ENCODE measurements at regions not wholly inside any gene's neighbourhood (a gene's known extent, or its start where the extent isn't known, plus 50 kb on each side); places are given as distances from the start of the nearest gene placed in this dataset.

GRCh38 chr5:174831031-174831660 lies 106.8 kb downstream of the MSX2 start:
- no peak for DNase-seq (ENCODE audit: low read depth)
- no peak for TF ChIP-seq CTCF (IDR thresholded peaks at IDR 0.05; ENCODE audit: insufficient read depth, low read depth, low read length, missing control alignments)
- H3K4me3 ChIP-seq (ENCODE audit: low read depth, low read length) = no peak overlapping the region

DNA sequence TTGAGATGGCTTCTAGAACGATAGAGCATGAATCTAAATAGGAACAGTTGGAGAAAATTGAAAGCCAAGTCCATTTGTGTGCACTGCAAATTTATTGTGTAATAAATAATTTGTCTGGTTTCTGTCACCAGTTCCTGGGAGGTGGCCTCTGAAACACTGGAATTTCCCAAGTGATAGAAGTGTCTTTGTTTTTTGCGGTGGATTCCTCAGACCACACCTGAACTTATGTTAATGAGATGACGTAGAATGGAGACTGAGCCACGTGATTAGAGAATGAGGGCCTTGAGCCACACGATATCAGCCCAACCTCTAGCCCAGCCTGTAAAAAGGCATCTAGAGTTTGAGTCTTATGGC lies 105.1 kb downstream of the MSX2 start:
- no peak for DNase-seq (ENCODE audit: low read depth)
- no peak for TF ChIP-seq CTCF (IDR thresholded peaks at IDR 0.05; ENCODE audit: insufficient read depth, low read depth, low read length, missing control alignments)
- H3K4me3 ChIP-seq (ENCODE audit: low read depth, low read length) = no peak overlapping the region

DNA sequence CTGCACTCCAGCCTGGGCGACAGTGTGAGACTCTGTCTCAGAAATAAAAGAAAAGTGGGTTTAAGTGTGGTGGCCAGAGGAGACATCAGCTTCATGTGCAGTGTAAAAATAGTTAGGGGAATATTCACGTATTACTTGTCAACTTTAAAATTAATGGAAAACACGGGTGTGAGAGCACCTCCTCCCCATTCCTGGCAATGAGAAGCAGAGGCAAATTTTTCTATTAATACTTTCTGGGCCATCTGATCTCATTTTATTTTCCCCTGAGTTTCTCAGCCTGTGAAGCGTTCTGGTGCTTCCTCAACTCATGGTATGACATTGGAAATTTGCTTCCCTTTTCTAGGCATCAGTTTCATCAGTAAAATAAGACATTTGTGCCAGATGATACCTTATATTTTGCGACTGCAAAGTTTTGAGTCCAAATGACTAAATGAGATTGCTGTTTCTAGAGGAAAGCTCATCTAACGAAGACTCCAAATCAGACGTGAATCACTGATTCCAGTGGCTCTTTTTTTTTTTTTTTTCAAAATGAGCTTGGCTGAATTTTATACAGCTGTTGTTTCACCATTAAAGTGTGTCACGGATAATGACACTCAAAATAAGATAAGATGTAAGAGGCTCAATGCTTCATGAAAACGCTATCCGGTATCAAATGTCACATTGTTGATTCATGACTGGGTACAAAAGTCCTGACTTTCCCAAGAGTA lies 104.6 kb downstream of the MSX2 start:
- no peak overlapping the region for H3K4me3 ChIP-seq (ENCODE audit: low read depth, low read length)
- no peak for TF ChIP-seq CTCF (IDR thresholded peaks at IDR 0.05; ENCODE audit: insufficient read depth, low read depth, low read length, missing control alignments)
- DNase-seq (ENCODE audit: low read depth) = no peak

DNA sequence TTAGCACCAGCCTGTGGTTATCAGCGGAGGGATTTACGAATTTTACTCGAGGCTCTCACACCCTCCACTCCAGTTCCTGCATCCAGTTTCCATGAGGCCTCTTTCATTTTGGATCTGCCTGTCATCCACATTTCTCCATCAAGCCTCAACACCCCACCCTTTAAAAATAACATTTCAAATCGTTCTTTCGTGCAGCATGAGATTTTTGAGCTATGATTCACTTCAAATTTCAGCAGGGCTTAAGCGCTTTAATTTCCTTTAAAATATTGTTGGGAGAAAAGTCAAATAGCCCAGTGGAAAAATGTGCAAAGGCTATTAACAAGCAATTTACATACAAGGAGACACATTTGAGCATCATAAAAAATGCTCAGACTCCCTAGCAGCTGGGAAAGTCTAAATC lies 103.2 kb downstream of the MSX2 start:
- DNase-seq (ENCODE audit: low read depth) = no peak
- TF ChIP-seq CTCF (IDR thresholded peaks at IDR 0.05; ENCODE audit: insufficient read depth, low read depth, low read length, missing control alignments) = no peak

GRCh38 chr5:174825587-174825986 lies 101.2 kb downstream of the MSX2 start:
- H3K4me3 ChIP-seq (ENCODE audit: low read depth, low read length) = no peak overlapping the region
- no peak for DNase-seq (ENCODE audit: low read depth)
- TF ChIP-seq CTCF (IDR thresholded peaks at IDR 0.05; ENCODE audit: insufficient read depth, low read depth, low read length, missing control alignments) = no peak

More for the DNA sequence above, 103.2 kb downstream of the MSX2 start:
- H3K4me3 ChIP-seq (ENCODE audit: low read depth, low read length) = no peak overlapping the region

GRCh38 chr5:174818430-174818829 lies 94.0 kb downstream of the MSX2 start:
- no peak overlapping the region for H3K4me3 ChIP-seq (ENCODE audit: low read depth, low read length)
- no peak for TF ChIP-seq CTCF (IDR thresholded peaks at IDR 0.05; ENCODE audit: insufficient read depth, low read depth, low read length, missing control alignments)
- DNase-seq (ENCODE audit: low read depth) = no peak

DNA sequence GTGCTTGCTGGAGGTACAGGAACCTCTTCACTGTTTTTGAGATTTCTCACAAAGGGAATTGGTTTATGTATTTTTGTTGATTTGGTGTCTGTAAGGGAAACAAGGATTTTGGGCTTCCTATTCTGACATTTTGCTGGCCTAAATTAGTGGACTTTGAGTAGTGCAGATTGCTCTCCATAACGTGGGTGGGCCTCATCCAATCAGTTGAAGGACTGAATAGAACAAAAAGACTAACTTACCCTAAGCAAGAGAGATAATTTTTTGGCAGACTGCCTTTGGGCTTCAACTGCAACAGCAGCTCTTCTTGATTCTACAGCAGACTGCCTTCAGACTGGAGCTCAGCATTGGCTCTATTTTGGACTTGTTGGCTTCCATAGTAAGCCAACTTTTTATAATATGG lies 93.2 kb downstream of the MSX2 start:
- H3K4me3 ChIP-seq (ENCODE audit: low read depth, low read length) = no peak overlapping the region
- no peak for DNase-seq (ENCODE audit: low read depth)
- no peak for TF ChIP-seq CTCF (IDR thresholded peaks at IDR 0.05; ENCODE audit: insufficient read depth, low read depth, low read length, missing control alignments)

All from GM12865 (cell line).